Panc1 (cell line): ENCODE measurements at regions not wholly inside any gene's neighbourhood (a gene's known extent, or its start where the extent isn't known, plus 50 kb on each side); places are given as distances from the start of the nearest gene placed in this dataset.

ENCODE experiments used
- ATAC-seq: fragments of 200-7000 bp; cut with Tn5 transposase; 2 replicates; pipeline ENCODE4 v1.9.1; 2020; ENCODE audit warnings: mild to moderate bottlenecking, moderate library complexity
- BruUV-seq: library from RNA; stranded (reverse); fragments of 400-500 nt; replicated peaks from 2 replicates; lab custom pipeline; 2021; lab: Mats Ljungman, UMichigan
- CTCF ChIA-PET: fragments of 300-600 bp; sonication (Branson Sonifier 250); formaldehyde crosslinking; loops from one replicate; lab custom pipeline; 2022; ENCODE audit warnings: antibody characterized with exemption; lab: Charles Lee
- POLR2A ChIA-PET: fragments of 300-600 bp; sonication (Branson Sonifier 250); formaldehyde crosslinking; loops from one replicate; lab custom pipeline; 2022; ENCODE audit warnings: antibody characterized with exemption; lab: Charles Lee
- DNase-seq: peaks from one replicate; pipeline ENCODE4 v3.0.0-alpha.2; 2010; ENCODE audit warnings: low read depth, low spot score
- H3K27ac ChIP-seq: 2 replicates; pipeline ENCODE4 v1.5.1; 2011; ENCODE audit warnings: mild to moderate bottlenecking, low read length, inconsistent platforms
- H3K27me3 ChIP-seq: fragments of 200-500 bp; sonication (Bioruptor generic); 2 replicates; pipeline ENCODE4 v1.6.0; 2014; ENCODE audit warnings: low read length, inconsistent platforms; ENCODE audit not compliant: control insufficient read depth, insufficient read depth
- H3K36me3 ChIP-seq: fragments of 200-500 bp; sonication (Bioruptor generic); 2 replicates; pipeline ENCODE4 v1.5.1; 2014; ENCODE audit warnings: inconsistent platforms, mild to moderate bottlenecking, low read length, moderate library complexity; ENCODE audit not compliant: control insufficient read depth, insufficient read depth
- H3K4me1 ChIP-seq: 2 replicates; pipeline ENCODE4 v1.5.1; 2011; ENCODE audit warnings: inconsistent platforms, mild to moderate bottlenecking, low read length, moderate library complexity; ENCODE audit not compliant: control insufficient read depth, insufficient read depth
- H3K4me3 ChIP-seq, 2 experiments: 2 replicates each; pipeline ENCODE4 v1.5.1; 2011 to 2012; ENCODE audit warnings: low read depth in 2 of 2, low read length in 2 of 2, mild to moderate bottlenecking in 2 of 2, inconsistent platforms in 1 of 2, moderate library complexity in 1 of 2
- H3K9me3 ChIP-seq: fragments of 200-500 bp; sonication (Bioruptor generic); 2 replicates; pipeline ENCODE4 v1.5.1; 2014; ENCODE audit warnings: low read depth, mild to moderate bottlenecking, inconsistent platforms, low read length, moderate library complexity; ENCODE audit not compliant: control insufficient read depth, insufficient read depth
- POLR2AphosphoS5 ChIP-seq: IDR thresholded peaks from 2 replicates; pipeline ENCODE4 v1.6.1; 2012; ENCODE audit warnings: mild to moderate bottlenecking, low read depth, low read length, moderate library complexity
- SIN3A ChIP-seq: IDR thresholded peaks from 2 replicates; pipeline ENCODE4 v1.6.1; 2012; ENCODE audit warnings: low read depth, mild to moderate bottlenecking, low read length, moderate library complexity, borderline replicate concordance; ENCODE audit not compliant: insufficient read depth
- TCF7L2 ChIP-seq: IDR thresholded peaks from 2 replicates; pipeline ENCODE4 v1.6.1; 2011; ENCODE audit warnings: mild to moderate bottlenecking, low read depth, low read length, inconsistent platforms
- in situ Hi-C: cut with HindIII; loops from 2 replicates; pipeline ENCODE4 v1.10.0; 2016; ENCODE audit warnings: low sequenced_read_pairs, low pct_unique_long_range_greater_than_20kb
- intact Hi-C: fragments of 100-400 bp; cut with micrococcal nuclease; formaldehyde crosslinking; loops from one replicate; pipeline ENCODE4 v1.10.0; 2022; ENCODE audit not compliant: unreplicated experiment
- TF ChIP-seq, protein P1 (sequence below), 2 experiments: IDR thresholded peaks; 2 replicates each; pipeline ENCODE4 v1.6.1; 2011 to 2012; ENCODE audit warnings: low read depth in 2 of 2, control low read depth in 1 of 2, low read length in 1 of 2, mild to moderate bottlenecking in 1 of 2, moderate library complexity in 1 of 2; ENCODE audit not compliant: insufficient read depth in 1 of 2
- TF ChIP-seq, protein P2 (sequence below): fragments of 450-650 bp; IDR thresholded peaks from 2 replicates; pipeline ENCODE4 v1.5.1; 2017; ENCODE audit warnings: mild to moderate bottlenecking

DNA sequence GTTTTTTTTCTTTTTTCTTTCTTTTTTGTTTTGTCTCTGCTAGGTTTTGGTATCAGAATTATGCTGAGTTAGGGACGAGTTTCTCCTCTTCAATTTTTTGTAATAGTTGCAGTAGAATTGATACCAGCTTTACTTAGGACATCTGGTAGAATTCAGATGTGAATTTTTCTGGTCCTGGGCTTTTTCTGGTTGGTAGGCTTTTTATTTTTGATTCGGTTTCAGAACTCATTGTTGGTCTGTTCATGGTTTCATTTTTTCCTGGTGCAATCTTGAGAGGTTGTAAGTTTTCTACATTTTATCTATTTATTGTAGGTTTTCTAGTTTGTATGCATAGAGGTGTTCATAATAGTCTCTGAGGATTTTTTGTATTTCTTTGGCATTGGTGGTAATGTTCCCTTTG lies 498.1 kb upstream of the CPEB2 start:
- DNase-seq (no peak), ATAC-seq (no peak)
- intact Hi-C loops = no loop called here
- no peaks in the 10 kb centered on the region for H3K9me3 ChIP-seq
- TF ChIP-seq, protein P1, sequence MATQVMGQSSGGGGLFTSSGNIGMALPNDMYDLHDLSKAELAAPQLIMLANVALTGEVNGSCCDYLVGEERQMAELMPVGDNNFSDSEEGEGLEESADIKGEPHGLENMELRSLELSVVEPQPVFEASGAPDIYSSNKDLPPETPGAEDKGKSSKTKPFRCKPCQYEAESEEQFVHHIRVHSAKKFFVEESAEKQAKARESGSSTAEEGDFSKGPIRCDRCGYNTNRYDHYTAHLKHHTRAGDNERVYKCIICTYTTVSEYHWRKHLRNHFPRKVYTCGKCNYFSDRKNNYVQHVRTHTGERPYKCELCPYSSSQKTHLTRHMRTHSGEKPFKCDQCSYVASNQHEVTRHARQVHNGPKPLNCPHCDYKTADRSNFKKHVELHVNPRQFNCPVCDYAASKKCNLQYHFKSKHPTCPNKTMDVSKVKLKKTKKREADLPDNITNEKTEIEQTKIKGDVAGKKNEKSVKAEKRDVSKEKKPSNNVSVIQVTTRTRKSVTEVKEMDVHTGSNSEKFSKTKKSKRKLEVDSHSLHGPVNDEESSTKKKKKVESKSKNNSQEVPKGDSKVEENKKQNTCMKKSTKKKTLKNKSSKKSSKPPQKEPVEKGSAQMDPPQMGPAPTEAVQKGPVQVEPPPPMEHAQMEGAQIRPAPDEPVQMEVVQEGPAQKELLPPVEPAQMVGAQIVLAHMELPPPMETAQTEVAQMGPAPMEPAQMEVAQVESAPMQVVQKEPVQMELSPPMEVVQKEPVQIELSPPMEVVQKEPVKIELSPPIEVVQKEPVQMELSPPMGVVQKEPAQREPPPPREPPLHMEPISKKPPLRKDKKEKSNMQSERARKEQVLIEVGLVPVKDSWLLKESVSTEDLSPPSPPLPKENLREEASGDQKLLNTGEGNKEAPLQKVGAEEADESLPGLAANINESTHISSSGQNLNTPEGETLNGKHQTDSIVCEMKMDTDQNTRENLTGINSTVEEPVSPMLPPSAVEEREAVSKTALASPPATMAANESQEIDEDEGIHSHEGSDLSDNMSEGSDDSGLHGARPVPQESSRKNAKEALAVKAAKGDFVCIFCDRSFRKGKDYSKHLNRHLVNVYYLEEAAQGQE (IDR thresholded peaks at IDR 0.05; ENCODE audit: insufficient read depth in 1 of 2, low read depth in 2 of 2, low read length in 1 of 2) = no peak
- TF ChIP-seq, protein P2, sequence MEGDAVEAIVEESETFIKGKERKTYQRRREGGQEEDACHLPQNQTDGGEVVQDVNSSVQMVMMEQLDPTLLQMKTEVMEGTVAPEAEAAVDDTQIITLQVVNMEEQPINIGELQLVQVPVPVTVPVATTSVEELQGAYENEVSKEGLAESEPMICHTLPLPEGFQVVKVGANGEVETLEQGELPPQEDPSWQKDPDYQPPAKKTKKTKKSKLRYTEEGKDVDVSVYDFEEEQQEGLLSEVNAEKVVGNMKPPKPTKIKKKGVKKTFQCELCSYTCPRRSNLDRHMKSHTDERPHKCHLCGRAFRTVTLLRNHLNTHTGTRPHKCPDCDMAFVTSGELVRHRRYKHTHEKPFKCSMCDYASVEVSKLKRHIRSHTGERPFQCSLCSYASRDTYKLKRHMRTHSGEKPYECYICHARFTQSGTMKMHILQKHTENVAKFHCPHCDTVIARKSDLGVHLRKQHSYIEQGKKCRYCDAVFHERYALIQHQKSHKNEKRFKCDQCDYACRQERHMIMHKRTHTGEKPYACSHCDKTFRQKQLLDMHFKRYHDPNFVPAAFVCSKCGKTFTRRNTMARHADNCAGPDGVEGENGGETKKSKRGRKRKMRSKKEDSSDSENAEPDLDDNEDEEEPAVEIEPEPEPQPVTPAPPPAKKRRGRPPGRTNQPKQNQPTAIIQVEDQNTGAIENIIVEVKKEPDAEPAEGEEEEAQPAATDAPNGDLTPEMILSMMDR = no peak
- no peak for TF ChIP-seq POLR2AphosphoS5
- no peak for TF ChIP-seq TCF7L2
- TF ChIP-seq SIN3A = no peak
- H3K4me3 ChIP-seq = no peak overlapping the region
- in situ Hi-C loops = no loop called here
- H3K27ac ChIP-seq = no peak overlapping the region
- H3K36me3 ChIP-seq = no peaks in the 10 kb centered on the region
- no peaks in the 10 kb centered on the region for H3K27me3 ChIP-seq
- CTCF ChIA-PET = no interaction called here
- no peaks in the 10 kb centered on the region for H3K4me1 ChIP-seq
- POLR2A ChIA-PET = no interaction called here
- BruUV-seq = no TSS peak

DNA sequence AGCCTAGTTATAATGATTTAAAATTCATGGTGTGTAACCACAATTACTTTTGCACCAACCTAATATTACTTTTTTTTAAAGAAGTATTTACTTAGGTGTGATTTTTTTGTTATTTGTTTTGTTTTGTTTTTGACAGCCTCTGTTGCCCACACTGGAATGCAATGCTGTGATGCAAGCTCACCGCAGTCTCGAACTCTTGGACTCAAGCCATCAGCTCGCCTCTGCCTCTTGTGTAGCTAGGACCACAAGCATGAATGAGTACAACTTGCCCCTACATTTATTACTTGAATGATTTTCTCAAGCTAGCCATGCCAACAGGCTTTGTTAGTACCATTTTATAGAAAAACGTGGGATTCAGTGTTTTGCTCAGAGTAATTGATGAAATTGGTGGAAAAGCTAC lies 488.8 kb upstream of the CPEB2 start:
- H3K27me3 ChIP-seq = no peaks in the 10 kb centered on the region
- no peaks in the 10 kb centered on the region for H3K36me3 ChIP-seq
- no peak overlapping the region for H3K27ac ChIP-seq
- POLR2A ChIA-PET = no interaction called here
- DNase-seq (no peak), ATAC-seq (no peak)
- H3K4me1 ChIP-seq = no peaks in the 10 kb centered on the region
- CTCF ChIA-PET = no interaction called here
- no peak for TF ChIP-seq TCF7L2
- no peak overlapping the region for H3K4me3 ChIP-seq
- intact Hi-C loops = no loop called here
- no peaks in the 10 kb centered on the region for H3K9me3 ChIP-seq
- in situ Hi-C loops = no loop called here
- no TSS peak for BruUV-seq

DNA sequence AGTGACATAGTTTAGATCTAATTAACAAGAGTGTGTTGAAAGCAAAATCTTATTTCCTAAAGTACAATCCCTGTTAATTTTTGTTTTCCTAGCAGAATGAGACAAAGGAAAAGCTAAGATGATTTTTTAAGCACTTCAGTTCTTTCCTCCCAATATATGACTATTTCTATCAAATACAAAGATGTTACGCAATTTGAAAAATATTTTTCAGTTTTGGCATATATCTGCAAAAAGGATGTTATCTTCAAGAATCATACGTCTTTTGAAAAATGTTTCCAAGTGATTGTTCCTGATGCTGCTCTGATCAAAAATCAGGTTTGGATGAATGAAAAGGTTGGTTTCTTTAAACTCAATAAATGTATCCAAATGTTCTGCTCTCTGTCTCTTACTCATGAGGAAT lies 486.7 kb upstream of the CPEB2 start:
- ChIA-PET POLR2A (no interaction called here), CTCF (no interaction called here)
- H3K27me3 ChIP-seq = no peaks in the 10 kb centered on the region
- no peak overlapping the region for H3K4me3 ChIP-seq
- H3K9me3 ChIP-seq = no peaks in the 10 kb centered on the region
- TF ChIP-seq TCF7L2 (no peak), POLR2AphosphoS5 (no peak)
- TF ChIP-seq, protein P1 (IDR thresholded peaks at IDR 0.05; ENCODE audit: insufficient read depth in 1 of 2, low read depth in 2 of 2, low read length in 1 of 2) = no peak
- BruUV-seq = no TSS peak
- no peaks in the 10 kb centered on the region for H3K4me1 ChIP-seq
- intact Hi-C loops (no loop called here), in situ Hi-C loops (no loop called here)
- ATAC-seq (no peak), DNase-seq (no peak)
- H3K27ac ChIP-seq = no peak overlapping the region
- no peaks in the 10 kb centered on the region for H3K36me3 ChIP-seq
